ENCODE measurements at regions not wholly inside any gene's neighbourhood (a gene's known extent, or its start where the extent isn't known, plus 50 kb on each side); places are given as distances from the start of the nearest gene placed in this dataset.

- TF ChIP-seq ZNF232 (CRISPR knock-in tag; IDR thresholded peaks at IDR 0.05): no peak
- no peak for TF ChIP-seq CTCF (IDR thresholded peaks at IDR 0.05)
- no peak for TF ChIP-seq E2F1 (CRISPR knock-in tag; IDR thresholded peaks at IDR 0.05)
- no peak for TF ChIP-seq ESRRA (CRISPR knock-in tag; IDR thresholded peaks at IDR 0.05; ENCODE audit: borderline replicate concordance)
- no peak for TF ChIP-seq HMGXB4 (CRISPR knock-in tag; IDR thresholded peaks at IDR 0.05)
- no peak for TF ChIP-seq RELA (CRISPR knock-in tag; IDR thresholded peaks at IDR 0.05; ENCODE audit: borderline replicate concordance)
- no peak for TF ChIP-seq FOXJ3 (CRISPR knock-in tag; IDR thresholded peaks at IDR 0.05; ENCODE audit: borderline replicate concordance)
- no peak for TF ChIP-seq AFF4 (CRISPR knock-in tag; IDR thresholded peaks at IDR 0.05; ENCODE audit: borderline replicate concordance)
- no peak for TF ChIP-seq ATF3 (CRISPR knock-in tag; conservative IDR thresholded peaks at IDR 0.05)
- TF ChIP-seq FOXK1 (CRISPR knock-in tag; IDR thresholded peaks at IDR 0.05): no peak
- no peak for TF ChIP-seq MLX (CRISPR knock-in tag; IDR thresholded peaks at IDR 0.05)
- TF ChIP-seq NR2C2 (CRISPR knock-in tag; IDR thresholded peaks at IDR 0.05): no peak
- TF ChIP-seq ZNF121 (CRISPR knock-in tag; IDR thresholded peaks at IDR 0.05): no peak
- TF ChIP-seq GRHL2 (CRISPR knock-in tag; IDR thresholded peaks at IDR 0.05; ENCODE audit: insufficient replicate concordance, severe bottlenecking): no peak
These were observed 84.6 kb downstream of the ZNF467 start for GRCh38 chr7:149688836-149689235.
